Hepatocyte (in vitro differentiated cells): ENCODE measurements at regions not wholly inside any gene's neighbourhood (a gene's known extent, or its start where the extent isn't known, plus 50 kb on each side); places are given as distances from the start of the nearest gene placed in this dataset.

Experiments
- DNase-seq: peaks from one replicate; pipeline ENCODE4 v3.0.0-alpha.2; 2016; ENCODE audit warnings: low spot score
- H2AFZ ChIP-seq: fragments of 200-600 bp; sonication (generic); 2 replicates; pipeline ENCODE4 v1.6.0; 2016; ENCODE audit warnings: antibody characterized with exemption, mild to moderate bottlenecking
- H3K27ac ChIP-seq: fragments of 200-600 bp; sonication (generic); 2 replicates; pipeline ENCODE4 v1.5.1; 2016; ENCODE audit warnings: mild to moderate bottlenecking
- H3K27me3 ChIP-seq: fragments of 200-600 bp; sonication (generic); 2 replicates; pipeline ENCODE4 v1.6.1; 2016
- H3K36me3 ChIP-seq: fragments of 200-600 bp; sonication (generic); replicated peaks from 2 replicates; pipeline ENCODE4 v1.5.1; 2016; ENCODE audit warnings: low read depth; ENCODE audit not compliant: insufficient read depth
- H3K4me1 ChIP-seq: fragments of 200-600 bp; sonication (generic); 2 replicates; pipeline ENCODE4 v1.5.1; 2016; ENCODE audit warnings: mild to moderate bottlenecking, moderate library complexity; ENCODE audit not compliant: insufficient read depth
- H3K4me2 ChIP-seq: fragments of 200-600 bp; sonication (generic); 2 replicates; pipeline ENCODE4 v1.6.0; 2016
- H3K4me3 ChIP-seq: fragments of 200-600 bp; sonication (generic); 2 replicates; pipeline ENCODE4 v1.5.1; 2016; ENCODE audit warnings: mild to moderate bottlenecking
- H3K79me2 ChIP-seq: fragments of 200-600 bp; sonication (generic); 2 replicates; pipeline ENCODE4 v1.6.0; 2017; ENCODE audit warnings: mild to moderate bottlenecking
- H3K9me2 ChIP-seq: fragments of 200-600 bp; sonication (generic); replicated peaks from 2 replicates; pipeline ENCODE4 v1.6.0; 2017; ENCODE audit warnings: mild to moderate bottlenecking; ENCODE audit not compliant: insufficient read depth
- H3K9me3 ChIP-seq: fragments of 200-600 bp; sonication (generic); 2 replicates; pipeline ENCODE4 v1.5.1; 2016; ENCODE audit warnings: low read depth, mild to moderate bottlenecking
- H4K20me1 ChIP-seq: fragments of 200-600 bp; sonication (generic); 2 replicates; pipeline ENCODE4 v1.6.0; 2016; ENCODE audit warnings: mild to moderate bottlenecking; ENCODE audit not compliant: insufficient read depth, poor library complexity, severe bottlenecking
- CTCF ChIP-seq: fragments of 200-600 bp; sonication (generic); IDR thresholded peaks from 2 replicates; pipeline ENCODE4 v1.5.1; 2016; ENCODE audit warnings: antibody characterized with exemption, mild to moderate bottlenecking; ENCODE audit not compliant: poor library complexity
- EZH2 ChIP-seq: fragments of 200-600 bp; sonication (generic); IDR thresholded peaks from 2 replicates; pipeline ENCODE4 v1.6.1; 2016; ENCODE audit warnings: antibody characterized with exemption, mild to moderate bottlenecking, borderline replicate concordance
- EZH2phosphoT487 ChIP-seq: fragments of 200-600 bp; sonication (generic); IDR thresholded peaks from one replicate; pipeline ENCODE4 v1.6.1; 2018; ENCODE audit warnings: antibody characterized with exemption, mild to moderate bottlenecking, low read depth, moderate library complexity; ENCODE audit not compliant: unreplicated experiment, severe bottlenecking
- WGBS: methylation state at CpG from one replicate; pipeline ENCODE4 v1.1.6; 2016; ENCODE audit warnings: low lambda C conversion rate; ENCODE audit errors: missing lambda C conversion rate; 5-methylcytosine and 5-hydroxymethylcytosine counted together

GRCh38 chr1:71269818-71270217 lies 189.0 kb upstream of the ZRANB2 start:
- Histone ChIP-seq H3K4me2 (no peak overlapping the region), H2AFZ (no peak overlapping the region)

DNA sequence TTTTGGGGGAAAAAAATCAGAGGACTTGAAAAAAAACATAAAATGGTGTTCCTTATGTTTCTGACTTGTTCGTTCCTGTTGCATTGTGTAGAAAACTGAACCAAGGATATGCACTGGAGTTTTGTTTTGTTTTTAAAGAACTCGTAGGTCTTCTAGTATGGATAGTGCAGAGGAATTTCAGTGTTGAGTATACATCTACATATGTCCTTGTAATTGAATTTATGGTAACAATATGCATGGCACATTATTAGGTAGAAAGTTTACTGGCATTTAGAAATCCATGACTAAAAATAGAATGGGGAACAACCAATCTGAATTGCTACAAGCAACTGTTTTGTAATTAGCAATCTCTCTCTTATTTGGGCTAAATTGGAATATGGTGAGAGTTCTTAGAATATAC lies 188.3 kb upstream of the ZRANB2 start:
- 88% methylated on average over 2 of the region's 2 CpGs for WGBS

More at GRCh38 chr1:71269818-71270217, 189.0 kb upstream of the ZRANB2 start:
- no peak for DNase-seq
- H3K9me2 ChIP-seq, result no peaks in the 10 kb centered on the region
- H3K36me3 ChIP-seq, result no peaks in the 10 kb centered on the region
- WGBS, result 91% methylated on average over 1 of the region's 1 CpG
- no peak overlapping the region for H3K27ac ChIP-seq
- no peak overlapping the region for H3K4me3 ChIP-seq
- no peaks in the 10 kb centered on the region for H3K4me1 ChIP-seq
- H3K9me3 ChIP-seq, result no peaks in the 10 kb centered on the region
- H3K27me3 ChIP-seq, result no peaks in the 10 kb centered on the region
- H4K20me1 ChIP-seq, result no peaks in the 10 kb centered on the region
- H3K79me2 ChIP-seq, result no peaks in the 10 kb centered on the region
- TF ChIP-seq EZH2phosphoT487 (no peak), CTCF (no peak), EZH2 (no peak)

DNA sequence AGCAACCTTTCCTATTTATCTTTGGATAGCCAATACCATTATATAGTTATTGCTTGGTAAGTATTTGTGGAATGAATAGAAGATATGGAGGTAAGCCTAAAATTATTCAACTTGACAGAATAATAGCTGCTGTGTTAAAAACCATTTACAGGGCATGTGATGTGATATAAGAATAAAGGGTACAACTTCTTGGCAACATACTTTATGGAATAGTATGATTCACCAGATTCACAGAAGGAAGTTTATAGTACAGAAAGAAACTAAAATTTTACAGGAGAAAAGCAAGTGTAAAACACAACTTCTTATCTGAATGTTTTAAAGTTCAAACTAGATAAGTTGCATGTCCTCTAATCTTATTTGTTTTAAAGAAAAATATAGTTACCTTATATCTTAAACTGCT lies 186.4 kb upstream of the ZRANB2 start:
- no peaks in the 10 kb centered on the region for H3K4me1 ChIP-seq
- H2AFZ ChIP-seq, result no peak overlapping the region
- H3K4me3 ChIP-seq, result no peak overlapping the region
- H3K9me3 ChIP-seq, result no peaks in the 10 kb centered on the region
- H3K36me3 ChIP-seq, result no peaks in the 10 kb centered on the region
- H3K27ac ChIP-seq, result no peak overlapping the region
- DNase-seq, result no peak
- no peaks in the 10 kb centered on the region for H3K9me2 ChIP-seq
- H4K20me1 ChIP-seq, result no peaks in the 10 kb centered on the region
- H3K4me2 ChIP-seq, result no peak overlapping the region
- H3K27me3 ChIP-seq, result no peaks in the 10 kb centered on the region
- no peaks in the 10 kb centered on the region for H3K79me2 ChIP-seq
- no peak for TF ChIP-seq EZH2phosphoT487
- TF ChIP-seq CTCF, result no peak
- TF ChIP-seq EZH2, result no peak

More for the DNA sequence above, 188.3 kb upstream of the ZRANB2 start:
- Histone ChIP-seq H3K4me3 (no peak overlapping the region), H3K4me1 (no peaks in the 10 kb centered on the region), H3K9me3 (no peaks in the 10 kb centered on the region), H3K79me2 (no peaks in the 10 kb centered on the region), H4K20me1 (no peaks in the 10 kb centered on the region), H2AFZ (no peak overlapping the region), H3K36me3 (no peaks in the 10 kb centered on the region), H3K4me2 (no peak overlapping the region), H3K27ac (no peak overlapping the region), H3K27me3 (no peaks in the 10 kb centered on the region), H3K9me2 (no peaks in the 10 kb centered on the region)
- DNase-seq, result no peak
- TF ChIP-seq EZH2phosphoT487 (no peak), CTCF (no peak), EZH2 (no peak)

GRCh38 chr1:71264039-71264438 lies 183.2 kb upstream of the ZRANB2 start:
- H4K20me1 ChIP-seq, result no peaks in the 10 kb centered on the region
- WGBS, result 80% methylated on average over 5 of the region's 5 CpGs
- H3K4me1 ChIP-seq, result no peaks in the 10 kb centered on the region
- H3K79me2 ChIP-seq, result no peaks in the 10 kb centered on the region
- no peak for DNase-seq
- H3K9me3 ChIP-seq, result no peaks in the 10 kb centered on the region
- H2AFZ ChIP-seq, result no peak overlapping the region
- no peaks in the 10 kb centered on the region for H3K9me2 ChIP-seq
- no peak overlapping the region for H3K27ac ChIP-seq
- no peaks in the 10 kb centered on the region for H3K27me3 ChIP-seq
- H3K4me2 ChIP-seq, result no peak overlapping the region
- no peak overlapping the region for H3K4me3 ChIP-seq
- H3K36me3 ChIP-seq, result no peaks in the 10 kb centered on the region
- no peak for TF ChIP-seq EZH2
- TF ChIP-seq CTCF, result no peak
- TF ChIP-seq EZH2phosphoT487, result no peak
